ENCODE measurements at regions not wholly inside any gene's neighbourhood (a gene's known extent, or its start where the extent isn't known, plus 50 kb on each side); places are given as distances from the start of the nearest gene placed in this dataset.

- no peak for TF ChIP-seq CTCF (conservative IDR thresholded peaks at IDR 0.05)
- no peaks in the 10 kb centered on the region for H3K36me3 Mint-ChIP-seq (ENCODE audit: insufficient read depth in 1 of 3, low read depth in 3 of 3)
- H3K9ac ChIP-seq (ENCODE audit: extremely low read depth, insufficient read length, low read length), result no peak overlapping the region
- peaks cover 49% of the 10 kb centered on the region for H3K27me3 Mint-ChIP-seq (ENCODE audit: low read depth)
- DNase-seq, result no peak
- H4K8ac ChIP-seq (replicated peaks; ENCODE audit: insufficient read length, low read depth, low read length), result no peak overlapping the region
- no peaks in the 10 kb centered on the region for H3K79me2 ChIP-seq (ENCODE audit: insufficient read depth, low read length)
- H4K91ac ChIP-seq (ENCODE audit: insufficient read length, low read depth, low read length), result no peak overlapping the region
- H2BK12ac ChIP-seq (ENCODE audit: insufficient read length, low read depth, low read length), result no peak overlapping the region
- H2BK20ac ChIP-seq (ENCODE audit: low read depth, low read length, poor library complexity, severe bottlenecking), result no peak overlapping the region
- no peak overlapping the region for H3K14ac ChIP-seq (ENCODE audit: insufficient read depth, low read length)
- no peak overlapping the region for H2BK15ac ChIP-seq (ENCODE audit: low read depth, low read length)
- peaks cover 5% of the 10 kb centered on the region; the same call in 1 of the 2 replicates for H3K27me3 ChIP-seq (ENCODE audit: insufficient read depth, low read length)
- no peak overlapping the region for H3K27ac ChIP-seq (ENCODE audit: insufficient read length, low read depth, low read length)
- H4K5ac ChIP-seq (ENCODE audit: insufficient read length, low read depth, low read length), result no peak overlapping the region
- peaks cover 4% of the 10 kb centered on the region; the same call in 1 of the 2 replicates for H3K4me1 ChIP-seq (ENCODE audit: insufficient read depth, low read length)
- peak overlapping the region in 1 of 2 experiments; percentile 38; a peak in 1 of 5 replicates for H3K4me3 Mint-ChIP-seq
- H3K18ac ChIP-seq (ENCODE audit: insufficient read length, low read depth, low read length), result no peak overlapping the region
- no peak overlapping the region for H3K56ac ChIP-seq (ENCODE audit: insufficient read length, low read depth, low read length)
- H2AFZ ChIP-seq (ENCODE audit: low read length), result no peak overlapping the region
- no peak overlapping the region for H3K27ac Mint-ChIP-seq
- no peaks in the 10 kb centered on the region for H4K20me1 ChIP-seq (ENCODE audit: control insufficient read depth, insufficient read depth, insufficient read length)
- no peaks in the 10 kb centered on the region for H3K9me3 ChIP-seq (ENCODE audit: control insufficient read depth, low read depth, low read length)
- H3K79me1 ChIP-seq (ENCODE audit: insufficient read depth, low read depth, low read length, poor library complexity, severe bottlenecking), result no peaks in the 10 kb centered on the region
- H3K4me1 Mint-ChIP-seq, result peaks cover 38 to 56% of the 10 kb centered on the region in 2 experiments
- peak overlapping the region; percentile 40 for H3K4me2 ChIP-seq (ENCODE audit: insufficient read depth, insufficient read length, low read length)
- H3K9me3 Mint-ChIP-seq, result no peaks in the 10 kb centered on the region
- H3T11ph ChIP-seq (ENCODE audit: low read length), result no peak overlapping the region
- no peak overlapping the region for H2BK120ac ChIP-seq (ENCODE audit: low read depth, low read length, poor library complexity, severe bottlenecking)
- no peak overlapping the region for H3K23ac ChIP-seq (ENCODE audit: insufficient read length, low read depth, low read length)
- H2BK5ac ChIP-seq (ENCODE audit: insufficient read length, low read length), result no peak overlapping the region
- WGBS (ENCODE audit: extremely low coverage, insufficient read length, low lambda C conversion rate), result no CpG with 5 or more reads among the region's 4 CpGs
- H3K4ac ChIP-seq (ENCODE audit: low read depth, low read length), result no peak overlapping the region
- H3K23me2 ChIP-seq (ENCODE audit: insufficient read length, low read depth, low read length, poor library complexity, severe bottlenecking), result no peaks in the 10 kb centered on the region
- no peak overlapping the region for H2AK5ac ChIP-seq (ENCODE audit: insufficient read length, low read length)
Measured at GRCh38 chr14:56731187-56731586, 79.1 kb downstream of the OTX2 start.

All from H9 (cell line).